GM10266 (cell line): ENCODE measurements at regions not wholly inside any gene's neighbourhood (a gene's known extent, or its start where the extent isn't known, plus 50 kb on each side); places are given as distances from the start of the nearest gene placed in this dataset.

Source experiments
- DNase-seq: peaks from one replicate; pipeline ENCODE4 v3.0.0; 2012; ENCODE audit errors: extremely low spot score
- TF ChIP-seq, protein P1 (sequence below): IDR thresholded peaks from 2 replicates; pipeline ENCODE4 v1.5.1; 2012; ENCODE audit warnings: mild to moderate bottlenecking, low read depth; ENCODE audit not compliant: control insufficient read depth, insufficient read depth; ENCODE audit errors: missing control alignments

DNA sequence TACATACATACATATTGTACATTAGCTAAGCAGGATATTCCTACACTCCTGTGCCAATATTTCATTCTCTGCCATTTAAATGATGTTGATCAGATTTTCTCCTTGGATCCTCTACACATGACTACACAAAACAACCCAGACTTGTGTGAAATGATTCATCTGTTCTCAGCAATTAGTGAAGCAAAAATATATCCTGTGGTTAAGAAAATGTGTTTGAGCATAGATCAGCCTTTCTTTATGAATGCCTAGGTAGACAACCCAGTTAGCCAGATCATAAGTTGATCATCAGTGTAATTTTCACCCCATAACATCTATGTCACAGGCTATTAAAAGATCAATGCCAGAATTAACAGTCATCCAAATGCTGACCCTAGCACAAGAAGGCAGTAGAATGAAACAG lies 275.2 kb upstream of the EDNRB start:
- TF ChIP-seq, protein P1, sequence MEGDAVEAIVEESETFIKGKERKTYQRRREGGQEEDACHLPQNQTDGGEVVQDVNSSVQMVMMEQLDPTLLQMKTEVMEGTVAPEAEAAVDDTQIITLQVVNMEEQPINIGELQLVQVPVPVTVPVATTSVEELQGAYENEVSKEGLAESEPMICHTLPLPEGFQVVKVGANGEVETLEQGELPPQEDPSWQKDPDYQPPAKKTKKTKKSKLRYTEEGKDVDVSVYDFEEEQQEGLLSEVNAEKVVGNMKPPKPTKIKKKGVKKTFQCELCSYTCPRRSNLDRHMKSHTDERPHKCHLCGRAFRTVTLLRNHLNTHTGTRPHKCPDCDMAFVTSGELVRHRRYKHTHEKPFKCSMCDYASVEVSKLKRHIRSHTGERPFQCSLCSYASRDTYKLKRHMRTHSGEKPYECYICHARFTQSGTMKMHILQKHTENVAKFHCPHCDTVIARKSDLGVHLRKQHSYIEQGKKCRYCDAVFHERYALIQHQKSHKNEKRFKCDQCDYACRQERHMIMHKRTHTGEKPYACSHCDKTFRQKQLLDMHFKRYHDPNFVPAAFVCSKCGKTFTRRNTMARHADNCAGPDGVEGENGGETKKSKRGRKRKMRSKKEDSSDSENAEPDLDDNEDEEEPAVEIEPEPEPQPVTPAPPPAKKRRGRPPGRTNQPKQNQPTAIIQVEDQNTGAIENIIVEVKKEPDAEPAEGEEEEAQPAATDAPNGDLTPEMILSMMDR: no peak
- peak; percentile 7 for DNase-seq

- no peak for DNase-seq
- TF ChIP-seq, protein P1: no peak
Measured at GRCh38 chr13:78192716-78193115, 274.1 kb upstream of the EDNRB start.

DNA sequence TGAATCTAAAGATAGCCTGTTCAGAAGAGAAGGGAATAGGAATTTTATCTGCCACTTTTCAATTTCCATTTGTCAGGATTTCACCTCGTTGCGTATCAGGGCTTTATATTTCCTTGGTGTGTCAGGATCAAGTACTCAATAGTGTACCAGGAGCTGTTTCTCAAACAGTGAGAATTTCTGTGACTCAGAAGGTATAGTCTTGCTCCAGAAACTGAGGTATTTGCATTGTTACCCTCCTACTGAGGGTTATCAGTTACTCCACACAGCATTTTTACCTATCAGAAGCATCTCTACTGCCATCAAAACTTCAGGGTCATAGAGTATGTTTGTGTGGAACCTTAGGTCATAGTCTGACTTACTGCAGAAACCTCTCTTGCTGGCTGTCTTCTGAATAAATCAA lies 271.7 kb upstream of the EDNRB start:
- TF ChIP-seq, protein P1: no peak
- DNase-seq: no peak

GRCh38 chr13:78187781-78188180 lies 269.1 kb upstream of the EDNRB start:
- no peak for DNase-seq
- TF ChIP-seq, protein P1: no peak

- DNase-seq: peak; percentile 10
- TF ChIP-seq, protein P1: no peak
Measured at GRCh38 chr13:78185700-78186099, 267.1 kb upstream of the EDNRB start.

- no peak for DNase-seq
Measured at GRCh38 chr13:78183732-78184131, 265.1 kb upstream of the EDNRB start.

GRCh38 chr13:78182813-78183212 lies 264.2 kb upstream of the EDNRB start:
- DNase-seq: no peak
- TF ChIP-seq, protein P1: no peak

More at GRCh38 chr13:78183732-78184131, 265.1 kb upstream of the EDNRB start:
- TF ChIP-seq, protein P1: no peak
